DND-41 (cell line): ENCODE measurements at regions not wholly inside any gene's neighbourhood (a gene's known extent, or its start where the extent isn't known, plus 50 kb on each side); places are given as distances from the start of the nearest gene placed in this dataset.
"Not testable (repeated sequence)": the region's sequence is repeated elsewhere in the genome, so short reads cannot be mapped to it uniquely, and the experiment has no call there.

Source experiments
- CTCF ChIP-seq: IDR thresholded peaks from 2 replicates; pipeline ENCODE4 v1.5.1; 2012; ENCODE audit warnings: borderline replicate concordance, low read length, moderate library complexity, mild to moderate bottlenecking; ENCODE audit not compliant: poor library complexity, severe bottlenecking; ENCODE audit errors: extremely low read depth
- EZH2 ChIP-seq: IDR thresholded peaks from 3 replicates; pipeline ENCODE4 v1.6.1; 2012; ENCODE audit warnings: borderline replicate concordance, low read depth, mild to moderate bottlenecking, moderate library complexity, low read length, inconsistent platforms; ENCODE audit not compliant: severe bottlenecking

- not testable (repeated sequence) for TF ChIP-seq CTCF, EZH2
Observed at GRCh38 chr6:82529960-82530460, 166.4 kb downstream of the TPBG start.
